Bronchial epithelial cell (primary cell): ENCODE measurements at regions not wholly inside any gene's neighbourhood (a gene's known extent, or its start where the extent isn't known, plus 50 kb on each side); places are given as distances from the start of the nearest gene placed in this dataset.
"Not testable (repeated sequence)": the region's sequence is repeated elsewhere in the genome, so short reads cannot be mapped to it uniquely, and the experiment has no call there.

ENCODE experiments used
- DNase-seq: peaks from one replicate; pipeline ENCODE4 v3.0.0-alpha.2; 2010; ENCODE audit warnings: low read depth
- FAIRE-seq: peaks from 2 replicates; lab custom pipeline; 2011; peaks lifted over from hg19 to GRCh38; lab: Jason Lieb, UNC
- H3K27me3 ChIP-seq: 2 replicates; pipeline ENCODE4 v1.5.1; 2011; ENCODE audit warnings: low read length; ENCODE audit not compliant: control insufficient read depth, insufficient read depth
- H3K36me3 ChIP-seq: 2 replicates; pipeline ENCODE4 v1.5.1; 2011; ENCODE audit warnings: low read length; ENCODE audit not compliant: control insufficient read depth, insufficient read depth
- H3K4me3 ChIP-seq: 2 replicates; pipeline ENCODE4 v1.5.1; 2011; ENCODE audit warnings: mild to moderate bottlenecking, low read depth, low read length, control low read depth
- CTCF ChIP-seq: IDR thresholded peaks from 2 replicates; pipeline ENCODE4 v1.5.1; 2011; ENCODE audit warnings: mild to moderate bottlenecking, moderate library complexity, low read length, control low read depth, inconsistent platforms; ENCODE audit not compliant: insufficient read depth, severe bottlenecking

GRCh38 chr18:29737190-29737589 is 1305.4 kb downstream of the DSC3 start:
- FAIRE-seq, result no peak
- Histone ChIP-seq H3K36me3 (no peaks in the 10 kb centered on the region), H3K4me3 (no peak overlapping the region), H3K27me3 (no peaks in the 10 kb centered on the region)
- no peak for TF ChIP-seq CTCF
- DNase-seq, result no peak

GRCh38 chr18:29730073-29730472 is 1312.5 kb downstream of the DSC3 start:
- no peak overlapping the region for H3K4me3 ChIP-seq
- no peak for TF ChIP-seq CTCF
- H3K36me3 ChIP-seq, result no peaks in the 10 kb centered on the region
- no peaks in the 10 kb centered on the region for H3K27me3 ChIP-seq
- FAIRE-seq (no peak), DNase-seq (no peak)

GRCh38 chr18:29726646-29727045 is 1315.9 kb downstream of the DSC3 start:
- DNase-seq, result no peak
- Histone ChIP-seq H3K4me3 (no peak overlapping the region), H3K27me3 (no peaks in the 10 kb centered on the region), H3K36me3 (no peaks in the 10 kb centered on the region)
- no peak for TF ChIP-seq CTCF
- no peak for FAIRE-seq

GRCh38 chr18:29723486-29723885 is 1319.1 kb downstream of the DSC3 start:
- not testable (repeated sequence) for FAIRE-seq, DNase-seq, H3K27me3 ChIP-seq, H3K4me3 ChIP-seq, H3K36me3 ChIP-seq

- not testable (repeated sequence) for H3K27me3 ChIP-seq, FAIRE-seq, H3K4me3 ChIP-seq, H3K36me3 ChIP-seq
- DNase-seq, result peak; percentile 2
Measured at GRCh38 chr18:29715960-29716359, 1326.6 kb downstream of the DSC3 start.

- no peak overlapping the region for H3K4me3 ChIP-seq
- no peaks in the 10 kb centered on the region for H3K27me3 ChIP-seq
- peak; percentile 28 for FAIRE-seq
- no peak for DNase-seq
- TF ChIP-seq CTCF, result no peak
- H3K36me3 ChIP-seq, result no peaks in the 10 kb centered on the region
Measured at GRCh38 chr18:29712785-29713184, 1329.8 kb downstream of the DSC3 start.

GRCh38 chr18:29711932-29712331 is 1330.6 kb downstream of the DSC3 start:
- DNase-seq (no peak), FAIRE-seq (peak; percentile 13)
- Histone ChIP-seq H3K27me3 (no peaks in the 10 kb centered on the region), H3K4me3 (no peak overlapping the region), H3K36me3 (no peaks in the 10 kb centered on the region)
- TF ChIP-seq CTCF, result no peak
